A673 (cell line): ENCODE measurements at regions not wholly inside any gene's neighbourhood (a gene's known extent, or its start where the extent isn't known, plus 50 kb on each side); places are given as distances from the start of the nearest gene placed in this dataset.

ENCODE experiments used
- BruUV-seq: library from RNA; stranded (reverse); fragments of 400-500 nt; replicated peaks from 2 replicates; lab custom pipeline; 2021; lab: Mats Ljungman, UMichigan
- CTCF ChIA-PET: fragments of 300-600 bp; sonication (Branson Sonifier 250); formaldehyde crosslinking; loops from one replicate; lab custom pipeline; 2022; ENCODE audit warnings: antibody characterized with exemption; lab: Charles Lee
- POLR2A ChIA-PET: fragments of 300-600 bp; sonication (Branson Sonifier 250); formaldehyde crosslinking; loops from one replicate; lab custom pipeline; 2022; ENCODE audit warnings: antibody characterized with exemption; ENCODE audit not compliant: low non-redundant PET; lab: Charles Lee
- DNase-seq: peaks from one replicate; pipeline ENCODE4 v3.0.0-alpha.2; 2015; ENCODE audit warnings: low spot score
- H3K27ac ChIP-seq: fragments of 200-600 bp; sonication (generic); 2 replicates; pipeline ENCODE4 v1.5.1; 2016; ENCODE audit warnings: mixed run types, low read depth, mild to moderate bottlenecking, mixed read lengths, antibody characterized with exemption, low read length; ENCODE audit not compliant: poor library complexity, severe bottlenecking
- H3K27me3 ChIP-seq: fragments of 200-600 bp; sonication (generic); replicated peaks from 2 replicates; pipeline ENCODE4 v1.6.1; 2017; ENCODE audit warnings: mixed run types, low read depth, mild to moderate bottlenecking, mixed read lengths, antibody characterized with exemption, low read length; ENCODE audit not compliant: insufficient read depth, poor library complexity
- H3K36me3 ChIP-seq: fragments of 200-600 bp; sonication (generic); 2 replicates; pipeline ENCODE4 v1.6.1; 2016; ENCODE audit warnings: mixed run types, mild to moderate bottlenecking, mixed read lengths, antibody characterized with exemption, low read length; ENCODE audit not compliant: insufficient read depth, poor library complexity, severe bottlenecking
- H3K4me1 ChIP-seq: fragments of 200-600 bp; sonication (generic); 2 replicates; pipeline ENCODE4 v1.6.1; 2017; ENCODE audit warnings: mixed run types, mild to moderate bottlenecking, mixed read lengths, antibody characterized with exemption, low read length; ENCODE audit not compliant: insufficient read depth, poor library complexity, severe bottlenecking
- H3K4me3 ChIP-seq: fragments of 200-600 bp; sonication (generic); 2 replicates; pipeline ENCODE4 v1.5.1; 2016; ENCODE audit warnings: low read depth, mixed run types, mild to moderate bottlenecking, mixed read lengths, low read length; ENCODE audit not compliant: poor library complexity, severe bottlenecking
- H3K9me3 ChIP-seq: fragments of 200-600 bp; sonication (generic); 2 replicates; pipeline ENCODE4 v1.6.1; 2016; ENCODE audit warnings: mixed run types, low read depth, mild to moderate bottlenecking, mixed read lengths, antibody characterized with exemption, low read length; ENCODE audit not compliant: poor library complexity, severe bottlenecking
- EZH2 ChIP-seq: fragments of 200-600 bp; sonication (generic); IDR thresholded peaks from 2 replicates; pipeline ENCODE4 v1.6.1; 2017; ENCODE audit warnings: borderline replicate concordance, low read depth, mild to moderate bottlenecking, mixed read lengths, antibody characterized with exemption, low read length; ENCODE audit not compliant: poor library complexity, severe bottlenecking
- intact Hi-C: fragments of 100-400 bp; cut with micrococcal nuclease; formaldehyde crosslinking; loops from one replicate; pipeline ENCODE4 v1.10.0; 2022; ENCODE audit not compliant: unreplicated experiment
- TF ChIP-seq, protein P1 (sequence below): fragments of 300-800, 200-600 bp; sonication (generic); conservative IDR thresholded peaks from 2 replicates; pipeline ENCODE4 v1.5.1; 2017; ENCODE audit warnings: low read depth, mild to moderate bottlenecking, antibody characterized with exemption, low read length, moderate library complexity, mixed read lengths

DNA sequence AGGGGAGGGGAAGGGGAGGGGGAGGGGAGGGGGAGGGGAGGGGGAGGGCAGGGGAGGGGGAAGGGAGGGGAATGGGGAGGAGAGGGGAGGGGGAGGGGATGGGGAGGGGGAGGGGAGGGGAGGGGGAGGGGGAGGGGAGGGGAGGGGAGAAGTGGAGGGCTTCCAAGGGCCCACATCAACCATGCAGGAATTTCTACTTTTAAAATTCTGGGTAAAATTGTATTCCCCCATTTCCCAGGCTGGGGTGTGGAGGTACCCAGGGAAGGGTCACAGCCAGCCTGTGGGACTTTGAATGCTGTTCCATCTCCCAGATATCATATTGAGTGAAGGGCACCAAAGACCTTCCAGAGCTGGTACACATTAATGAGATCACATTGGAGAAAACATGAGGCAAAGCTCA lies 126.9 kb upstream of the ETS2 start:
- intact Hi-C loops, result no loop called here
- H3K27ac ChIP-seq, result no peak overlapping the region
- H3K27me3 ChIP-seq, result no peaks in the 10 kb centered on the region
- no peaks in the 10 kb centered on the region for H3K4me1 ChIP-seq
- ChIA-PET POLR2A (no interaction called here), CTCF (interaction anchor here (0.7 kb wide), 1 partner anchor 186 kb away, joined by 3 read pairs; no protein-coding TSS in a partner anchor)
- no peak for DNase-seq
- TF ChIP-seq EZH2, result no peak
- TF ChIP-seq, protein P1, sequence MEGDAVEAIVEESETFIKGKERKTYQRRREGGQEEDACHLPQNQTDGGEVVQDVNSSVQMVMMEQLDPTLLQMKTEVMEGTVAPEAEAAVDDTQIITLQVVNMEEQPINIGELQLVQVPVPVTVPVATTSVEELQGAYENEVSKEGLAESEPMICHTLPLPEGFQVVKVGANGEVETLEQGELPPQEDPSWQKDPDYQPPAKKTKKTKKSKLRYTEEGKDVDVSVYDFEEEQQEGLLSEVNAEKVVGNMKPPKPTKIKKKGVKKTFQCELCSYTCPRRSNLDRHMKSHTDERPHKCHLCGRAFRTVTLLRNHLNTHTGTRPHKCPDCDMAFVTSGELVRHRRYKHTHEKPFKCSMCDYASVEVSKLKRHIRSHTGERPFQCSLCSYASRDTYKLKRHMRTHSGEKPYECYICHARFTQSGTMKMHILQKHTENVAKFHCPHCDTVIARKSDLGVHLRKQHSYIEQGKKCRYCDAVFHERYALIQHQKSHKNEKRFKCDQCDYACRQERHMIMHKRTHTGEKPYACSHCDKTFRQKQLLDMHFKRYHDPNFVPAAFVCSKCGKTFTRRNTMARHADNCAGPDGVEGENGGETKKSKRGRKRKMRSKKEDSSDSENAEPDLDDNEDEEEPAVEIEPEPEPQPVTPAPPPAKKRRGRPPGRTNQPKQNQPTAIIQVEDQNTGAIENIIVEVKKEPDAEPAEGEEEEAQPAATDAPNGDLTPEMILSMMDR, result no peak
- H3K36me3 ChIP-seq, result no peaks in the 10 kb centered on the region
- no peak overlapping the region for H3K4me3 ChIP-seq
- BruUV-seq, result no TSS peak
- no peaks in the 10 kb centered on the region for H3K9me3 ChIP-seq

DNA sequence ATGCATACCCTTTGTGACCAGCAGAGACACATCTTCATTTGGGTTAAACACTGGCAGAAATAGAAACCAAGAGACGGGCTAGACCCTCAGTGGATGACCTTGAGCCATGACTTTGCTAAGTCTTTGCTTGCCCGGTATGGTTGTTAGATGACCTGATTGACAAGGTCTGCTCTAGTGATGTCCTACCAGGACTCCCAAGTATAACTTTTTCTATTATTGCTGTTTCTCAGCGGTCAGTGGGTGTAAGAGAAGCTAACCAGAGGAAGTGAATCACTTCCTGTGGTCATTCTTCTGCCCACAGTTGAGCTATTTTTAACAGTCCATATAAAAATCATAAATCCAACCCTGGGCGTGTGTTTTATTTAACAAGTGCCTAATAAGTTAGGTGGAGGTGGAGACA lies 126.2 kb upstream of the ETS2 start:
- Histone ChIP-seq H3K4me3 (no peak overlapping the region), H3K4me1 (no peaks in the 10 kb centered on the region), H3K36me3 (no peaks in the 10 kb centered on the region), H3K27me3 (no peaks in the 10 kb centered on the region), H3K27ac (no peak overlapping the region), H3K9me3 (no peaks in the 10 kb centered on the region)
- BruUV-seq, result no TSS peak
- no peak for TF ChIP-seq EZH2
- TF ChIP-seq, protein P1, result no peak
- no peak for DNase-seq
- intact Hi-C loops, result no loop called here
- ChIA-PET CTCF (interaction anchor here (0.6 to 0.7 kb wide), 2 partner anchors 39 to 187 kb away, joined by 3 to 6 read pairs; no protein-coding TSS in a partner anchor), POLR2A (no interaction called here)

DNA sequence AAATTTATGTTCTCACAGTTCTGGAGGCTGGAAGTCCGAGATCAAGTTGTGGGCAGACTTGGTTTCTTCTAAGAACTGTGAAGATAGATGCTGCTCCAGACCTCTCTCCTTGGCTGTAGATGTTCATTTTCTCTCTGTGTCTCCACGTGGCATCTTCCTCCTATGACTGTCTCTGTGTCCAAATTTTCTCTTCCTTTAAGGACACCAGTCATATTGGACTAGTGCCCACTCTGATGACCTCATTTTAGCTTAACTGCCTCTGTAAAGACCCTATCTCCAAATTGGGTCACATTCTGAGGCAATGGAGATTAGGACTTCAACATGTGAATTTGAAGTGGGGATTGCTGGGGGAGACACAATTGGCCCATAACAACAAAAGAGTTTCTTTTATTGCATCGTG lies 125.3 kb upstream of the ETS2 start:
- TF ChIP-seq, protein P1, result no peak
- TF ChIP-seq EZH2, result no peak
- no peaks in the 10 kb centered on the region for H3K27me3 ChIP-seq

More for the DNA sequence above, 125.3 kb upstream of the ETS2 start:
- H3K4me1 ChIP-seq, result no peaks in the 10 kb centered on the region
- POLR2A ChIA-PET, result no interaction called here
- CTCF ChIA-PET, result interaction anchor here (0.6 kb wide), 1 partner anchor 38 kb away, joined by 6 read pairs; no protein-coding TSS in a partner anchor
- H3K36me3 ChIP-seq, result no peaks in the 10 kb centered on the region
- no peaks in the 10 kb centered on the region for H3K9me3 ChIP-seq
- H3K4me3 ChIP-seq, result no peak overlapping the region
- BruUV-seq, result no TSS peak
- intact Hi-C loops, result no loop called here
- no peak for DNase-seq
- H3K27ac ChIP-seq, result no peak overlapping the region
